ENCODE measurements at regions not wholly inside any gene's neighbourhood (a gene's known extent, or its start where the extent isn't known, plus 50 kb on each side); places are given as distances from the start of the nearest gene placed in this dataset.

GRCh38 chrX:113422323-113422722 is 581.7 kb upstream of the AMOT start:
- TF ChIP-seq EP300 (IDR thresholded peaks at IDR 0.05) (no peak), POLR2A (IDR thresholded peaks at IDR 0.05) (no peak), POLR2AphosphoS5 (IDR thresholded peaks at IDR 0.05) (no peak)
- TF ChIP-seq, protein P1, sequence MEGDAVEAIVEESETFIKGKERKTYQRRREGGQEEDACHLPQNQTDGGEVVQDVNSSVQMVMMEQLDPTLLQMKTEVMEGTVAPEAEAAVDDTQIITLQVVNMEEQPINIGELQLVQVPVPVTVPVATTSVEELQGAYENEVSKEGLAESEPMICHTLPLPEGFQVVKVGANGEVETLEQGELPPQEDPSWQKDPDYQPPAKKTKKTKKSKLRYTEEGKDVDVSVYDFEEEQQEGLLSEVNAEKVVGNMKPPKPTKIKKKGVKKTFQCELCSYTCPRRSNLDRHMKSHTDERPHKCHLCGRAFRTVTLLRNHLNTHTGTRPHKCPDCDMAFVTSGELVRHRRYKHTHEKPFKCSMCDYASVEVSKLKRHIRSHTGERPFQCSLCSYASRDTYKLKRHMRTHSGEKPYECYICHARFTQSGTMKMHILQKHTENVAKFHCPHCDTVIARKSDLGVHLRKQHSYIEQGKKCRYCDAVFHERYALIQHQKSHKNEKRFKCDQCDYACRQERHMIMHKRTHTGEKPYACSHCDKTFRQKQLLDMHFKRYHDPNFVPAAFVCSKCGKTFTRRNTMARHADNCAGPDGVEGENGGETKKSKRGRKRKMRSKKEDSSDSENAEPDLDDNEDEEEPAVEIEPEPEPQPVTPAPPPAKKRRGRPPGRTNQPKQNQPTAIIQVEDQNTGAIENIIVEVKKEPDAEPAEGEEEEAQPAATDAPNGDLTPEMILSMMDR (IDR thresholded peaks at IDR 0.05), result no peak
- Histone ChIP-seq H3K27me3 (no peaks in the 10 kb centered on the region), H3K4me3 (no peak overlapping the region), H3K27ac (no peak overlapping the region), H3K4me1 (no peaks in the 10 kb centered on the region), H3K36me3 (no peaks in the 10 kb centered on the region), H3K9me3 (no peaks in the 10 kb centered on the region)
- 60 to 92% methylated on average over 1 to 3 of the region's 4 CpGs for WGBS, 2 donors (ENCODE audit: low coverage in 1 of 2)
- no peak for ATAC-seq

DNA sequence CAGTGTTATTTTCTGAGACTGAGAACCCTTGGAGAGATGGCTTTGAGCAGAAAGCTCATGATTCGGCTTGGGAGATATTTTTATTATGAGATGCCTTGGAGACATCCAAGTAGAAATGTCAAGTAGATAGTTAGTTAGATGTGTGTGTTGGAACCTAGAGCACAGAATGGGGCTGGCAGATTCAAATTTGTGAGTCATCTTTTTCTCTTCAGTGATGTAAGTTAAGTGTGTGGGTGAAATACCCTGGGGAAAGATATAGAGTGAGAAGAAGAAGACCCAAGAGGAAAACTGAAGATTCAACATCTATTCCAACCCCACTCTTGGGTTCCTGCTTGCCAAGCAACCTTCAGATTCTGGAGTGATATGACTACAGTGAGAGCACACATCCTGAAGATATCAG is 580.8 kb upstream of the AMOT start:
- Histone ChIP-seq H3K36me3 (no peaks in the 10 kb centered on the region), H3K27ac (no peak overlapping the region), H3K9me3 (no peaks in the 10 kb centered on the region), H3K27me3 (no peaks in the 10 kb centered on the region), H3K4me3 (no peak overlapping the region), H3K4me1 (no peaks in the 10 kb centered on the region)
- WGBS, 2 donors (ENCODE audit: low coverage in 1 of 2), result 25 to 80% methylated on average over 1 of the region's 1 CpG
- TF ChIP-seq, protein P1 (IDR thresholded peaks at IDR 0.05), result no peak
- TF ChIP-seq POLR2A (IDR thresholded peaks at IDR 0.05), result no peak
- no peak for TF ChIP-seq EP300 (IDR thresholded peaks at IDR 0.05)
- no peak for TF ChIP-seq POLR2AphosphoS5 (IDR thresholded peaks at IDR 0.05)
- no peak for ATAC-seq

DNA sequence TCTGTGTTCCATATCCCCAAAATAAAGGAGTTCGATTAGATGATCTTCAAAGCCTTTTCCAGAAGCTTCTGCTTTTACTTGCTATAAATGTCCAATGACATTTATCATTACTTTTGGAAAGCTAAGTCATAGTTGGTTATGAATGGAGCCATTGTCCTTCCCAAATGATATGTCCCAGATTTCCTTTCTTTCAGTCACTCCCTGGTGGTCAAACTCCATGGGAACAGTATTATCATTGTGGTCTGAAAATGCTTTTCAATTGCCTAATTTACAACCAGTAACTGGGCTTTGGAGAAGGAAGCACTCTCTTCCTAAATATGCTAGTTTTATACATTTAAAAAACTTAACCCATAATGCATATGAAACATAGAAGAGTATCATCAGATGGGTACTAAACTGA is 571.5 kb upstream of the AMOT start:
- 57 to 91% methylated on average over 1 of the region's 1 CpG for WGBS, 2 donors (ENCODE audit: low coverage in 1 of 2)
- no peak for ATAC-seq
- TF ChIP-seq POLR2A (IDR thresholded peaks at IDR 0.05) (no peak), EP300 (IDR thresholded peaks at IDR 0.05) (no peak), POLR2AphosphoS5 (IDR thresholded peaks at IDR 0.05) (no peak)
- TF ChIP-seq, protein P1 (IDR thresholded peaks at IDR 0.05), result no peak
- no peak overlapping the region for H3K4me3 ChIP-seq
- H3K36me3 ChIP-seq, result no peaks in the 10 kb centered on the region
- H3K27me3 ChIP-seq, result no peaks in the 10 kb centered on the region
- H3K9me3 ChIP-seq, result no peaks in the 10 kb centered on the region
- H3K4me1 ChIP-seq, result no peaks in the 10 kb centered on the region
- H3K27ac ChIP-seq, result no peak overlapping the region

DNA sequence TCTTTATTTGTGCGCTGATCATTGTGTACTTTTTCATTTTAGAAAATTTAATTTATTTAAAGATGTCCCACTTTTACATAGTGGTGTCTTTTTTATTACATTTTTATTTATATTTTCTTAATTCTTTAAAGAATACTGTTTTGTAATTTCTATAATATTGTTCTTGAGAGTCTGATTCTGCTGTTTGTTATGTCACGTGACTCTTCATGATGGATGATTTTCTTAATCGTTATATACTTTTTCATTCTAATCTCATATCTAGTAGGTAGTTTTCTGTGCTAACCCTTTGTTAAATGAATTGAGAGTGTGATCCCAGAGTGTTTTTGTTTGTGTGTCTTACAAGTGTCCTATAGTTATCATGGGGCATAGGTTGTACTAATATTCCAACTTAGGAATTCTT is 568.2 kb upstream of the AMOT start:
- H3K9me3 ChIP-seq, result no peaks in the 10 kb centered on the region
- H3K4me1 ChIP-seq, result no peaks in the 10 kb centered on the region
- no peak for ATAC-seq
- no peak overlapping the region for H3K27ac ChIP-seq
- H3K4me3 ChIP-seq, result no peak overlapping the region
- no peaks in the 10 kb centered on the region for H3K36me3 ChIP-seq
- WGBS, 2 donors (ENCODE audit: low coverage in 1 of 2), result 88 to 90% methylated on average over 3 of the region's 3 CpGs
- no peaks in the 10 kb centered on the region for H3K27me3 ChIP-seq
- TF ChIP-seq EP300 (IDR thresholded peaks at IDR 0.05), result no peak
- TF ChIP-seq, protein P1 (IDR thresholded peaks at IDR 0.05), result no peak
- no peak for TF ChIP-seq POLR2A (IDR thresholded peaks at IDR 0.05)
- no peak for TF ChIP-seq POLR2AphosphoS5 (IDR thresholded peaks at IDR 0.05)

GRCh38 chrX:113400193-113400704 is 559.6 kb upstream of the AMOT start:
- ATAC-seq, result no peak
- H3K4me3 ChIP-seq, result no peak overlapping the region
- H3K36me3 ChIP-seq, result no peaks in the 10 kb centered on the region
- WGBS, 2 donors (ENCODE audit: low coverage in 1 of 2), result 50% methylated on average over 2 of the region's 2 CpGs; no CpG with 5 or more reads in 1 of the 2 donors
- H3K27ac ChIP-seq, result no peak overlapping the region
- no peaks in the 10 kb centered on the region for H3K9me3 ChIP-seq
- TF ChIP-seq, protein P1 (IDR thresholded peaks at IDR 0.05), result no peak
- TF ChIP-seq EP300 (IDR thresholded peaks at IDR 0.05) (no peak), POLR2AphosphoS5 (IDR thresholded peaks at IDR 0.05) (no peak), POLR2A (IDR thresholded peaks at IDR 0.05) (no peak)
- no peaks in the 10 kb centered on the region for H3K4me1 ChIP-seq
- no peaks in the 10 kb centered on the region for H3K27me3 ChIP-seq

Measured in gastroesophageal sphincter (tissue), 4 donors.